Neural progenitor cell (in vitro differentiated cells): ENCODE measurements at regions not wholly inside any gene's neighbourhood (a gene's known extent, or its start where the extent isn't known, plus 50 kb on each side); places are given as distances from the start of the nearest gene placed in this dataset.

Source experiments
- DNase-seq: peaks from one replicate; pipeline ENCODE4 v3.0.0-alpha.2; 2016; ENCODE audit warnings: low spot score
- H2AFZ ChIP-seq: fragments of 200-600 bp; sonication (generic); replicated peaks from 2 replicates; pipeline ENCODE4 v1.6.1; 2016; ENCODE audit warnings: antibody characterized with exemption
- H3F3A ChIP-seq: fragments of 200-600 bp; sonication (generic); 2 replicates; pipeline ENCODE4 v1.6.1; 2016; ENCODE audit warnings: antibody characterized with exemption, low read depth
- H3K27ac ChIP-seq: fragments of 200-600 bp; sonication (generic); 2 replicates; pipeline ENCODE4 v1.5.1; 2016; ENCODE audit warnings: mild to moderate bottlenecking
- H3K27me3 ChIP-seq: fragments of 200-600 bp; sonication (generic); 2 replicates; pipeline ENCODE4 v1.6.1; 2016; ENCODE audit warnings: mild to moderate bottlenecking, moderate library complexity
- H3K36me3 ChIP-seq: fragments of 200-600 bp; sonication (generic); 2 replicates; pipeline ENCODE4 v1.5.1; 2016
- H3K4me1 ChIP-seq: fragments of 200-600 bp; sonication (generic); 2 replicates; pipeline ENCODE4 v1.6.1; 2016; ENCODE audit warnings: mixed run types
- H3K4me2 ChIP-seq: fragments of 200-600 bp; sonication (generic); 2 replicates; pipeline ENCODE4 v1.6.1; 2016
- H3K4me3 ChIP-seq: fragments of 200-600 bp; sonication (generic); 2 replicates; pipeline ENCODE4 v1.5.1; 2016
- H3K79me2 ChIP-seq: fragments of 200-600 bp; sonication (generic); 2 replicates; pipeline ENCODE4 v1.6.1; 2016; ENCODE audit warnings: low read depth
- H3K9ac ChIP-seq: fragments of 200-600 bp; sonication (generic); 2 replicates; pipeline ENCODE4 v1.6.1; 2016
- H3K9me3 ChIP-seq: fragments of 200-600 bp; sonication (generic); 2 replicates; pipeline ENCODE4 v1.5.1; 2016; ENCODE audit warnings: low read depth
- H4K20me1 ChIP-seq: fragments of 200-600 bp; sonication (generic); 2 replicates; pipeline ENCODE4 v1.6.1; 2016; ENCODE audit warnings: low read depth
- H3K27ac Mint-ChIP-seq: 3 replicates; pipeline ENCODE4 v1.8.0; 2021; ENCODE audit warnings: mixed read lengths
- H3K27me3 Mint-ChIP-seq: 2 replicates; pipeline ENCODE4 v1.8.0; 2022; ENCODE audit warnings: low read depth, mild to moderate bottlenecking, inconsistent platforms, moderate library complexity, mixed read lengths; ENCODE audit not compliant: insufficient read depth
- H3K36me3 Mint-ChIP-seq: 3 replicates; pipeline ENCODE4 v1.8.0; 2021; ENCODE audit warnings: mixed read lengths
- H3K4me1 Mint-ChIP-seq: 3 replicates; pipeline ENCODE4 v1.8.0; 2021; ENCODE audit warnings: mixed read lengths
- H3K4me3 Mint-ChIP-seq: 3 replicates; pipeline ENCODE4 v1.8.0; 2021; ENCODE audit warnings: mild to moderate bottlenecking, moderate library complexity, mixed read lengths
- H3K9me3 Mint-ChIP-seq: 3 replicates; pipeline ENCODE4 v1.8.0; 2020; ENCODE audit warnings: mixed read lengths
- CTCF ChIP-seq: fragments of 200-600 bp; sonication (generic); IDR thresholded peaks from 2 replicates; pipeline ENCODE4 v1.5.1; 2017; ENCODE audit warnings: antibody characterized with exemption, mild to moderate bottlenecking
- EZH2 ChIP-seq: fragments of 200-600 bp; sonication (generic); IDR thresholded peaks from 2 replicates; pipeline ENCODE4 v1.6.1; 2017; ENCODE audit warnings: antibody characterized with exemption, mild to moderate bottlenecking, moderate library complexity
- EZH2phosphoT487 ChIP-seq: fragments of 200-600 bp; sonication (generic); IDR thresholded peaks from 2 replicates; pipeline ENCODE4 v1.6.1; 2017; ENCODE audit warnings: antibody characterized with exemption

DNA sequence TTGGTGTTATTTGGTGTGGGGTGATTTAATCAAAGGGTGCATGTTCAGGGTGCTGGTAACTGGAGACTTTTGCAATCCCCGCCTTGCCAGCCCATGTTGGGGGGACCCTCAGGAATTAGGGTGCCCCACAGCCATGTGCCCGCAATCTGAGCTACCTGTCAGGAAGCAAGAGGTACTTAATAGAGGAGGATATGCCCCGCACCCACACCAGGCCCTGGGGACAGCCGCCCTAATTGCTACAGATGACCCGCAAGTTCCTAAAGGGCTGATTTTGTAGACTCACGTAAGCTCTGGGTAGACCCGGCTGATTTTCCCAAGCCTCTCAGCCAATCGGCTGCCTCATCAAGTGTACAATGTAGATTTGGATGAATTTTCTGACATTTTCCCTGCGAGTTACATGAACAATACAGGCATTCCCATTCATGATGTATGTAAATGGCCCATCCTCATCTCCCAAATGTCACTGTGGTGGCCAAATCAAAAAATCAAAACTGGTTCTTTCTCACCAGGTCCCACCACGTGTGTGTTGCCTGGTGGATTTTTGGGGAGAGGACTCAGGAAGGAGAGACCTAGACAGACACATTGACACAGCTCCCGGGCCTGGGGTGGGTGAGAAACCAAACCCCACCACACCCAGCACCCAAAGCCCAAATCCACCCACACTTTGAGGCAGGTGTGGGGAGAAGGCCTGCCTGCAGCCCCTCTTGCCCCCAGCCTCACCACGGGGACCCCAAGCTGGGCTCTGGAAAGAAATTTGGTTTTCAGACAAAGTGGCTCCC, 119.2 kb upstream of the SPACA7 start:
- Histone ChIP-seq H3K9me3 (no peaks in the 10 kb centered on the region), H3K27ac (no peak overlapping the region), H4K20me1 (no peaks in the 10 kb centered on the region), H3K79me2 (no peaks in the 10 kb centered on the region), H3K9ac (no peak overlapping the region), H3K4me1 (no peaks in the 10 kb centered on the region), H3K27me3 (no peaks in the 10 kb centered on the region), H3K4me3 (no peak overlapping the region), H3K36me3 (no peaks in the 10 kb centered on the region), H3K4me2 (no peak overlapping the region), H2AFZ (no peak overlapping the region), H3F3A (no peaks in the 10 kb centered on the region)
- H3K27ac Mint-ChIP-seq, result no peak overlapping the region
- peaks cover 15% of the 10 kb centered on the region for H3K9me3 Mint-ChIP-seq
- no peak overlapping the region for H3K4me3 Mint-ChIP-seq
- no peak for TF ChIP-seq EZH2
- no peak for TF ChIP-seq EZH2phosphoT487
- no peak for TF ChIP-seq CTCF
- H3K4me1 Mint-ChIP-seq, result peaks cover 27% of the 10 kb centered on the region
- H3K27me3 Mint-ChIP-seq, result peaks cover 6% of the 10 kb centered on the region
- H3K36me3 Mint-ChIP-seq, result no peaks in the 10 kb centered on the region
- DNase-seq, result no peak

DNA sequence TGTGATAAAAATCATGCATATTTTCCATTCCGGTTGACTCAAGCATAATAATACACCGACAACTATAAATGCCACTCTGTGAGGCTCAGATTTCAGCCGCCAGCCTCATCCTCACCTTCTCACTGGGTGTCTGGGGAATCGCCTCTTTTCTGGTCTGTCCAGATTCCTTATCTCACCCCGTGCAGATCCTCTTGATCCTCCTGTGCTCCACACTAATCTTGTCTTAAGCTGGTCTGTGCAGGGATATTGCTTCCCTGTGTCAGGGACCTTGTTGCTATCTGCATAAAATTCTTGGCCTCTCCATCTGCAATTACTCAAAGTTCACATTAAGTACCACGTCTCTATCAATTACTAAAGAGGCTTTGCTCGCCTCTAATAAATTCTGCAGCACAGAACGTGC, 116.6 kb upstream of the SPACA7 start:
- H3K4me1 ChIP-seq, result no peaks in the 10 kb centered on the region
- no peak overlapping the region for H3K4me2 ChIP-seq
- no peaks in the 10 kb centered on the region for H3K36me3 ChIP-seq
- H3K27me3 Mint-ChIP-seq, result peaks cover 9% of the 10 kb centered on the region
- H3K36me3 Mint-ChIP-seq, result no peaks in the 10 kb centered on the region
- H2AFZ ChIP-seq, result no peak overlapping the region
- no peak overlapping the region for H3K27ac Mint-ChIP-seq
- H3K9me3 ChIP-seq, result no peaks in the 10 kb centered on the region
- no peaks in the 10 kb centered on the region for H3K79me2 ChIP-seq
- peaks cover 15% of the 10 kb centered on the region for H3K9me3 Mint-ChIP-seq
- H4K20me1 ChIP-seq, result no peaks in the 10 kb centered on the region
- no peak for DNase-seq
- no peak overlapping the region for H3K4me3 Mint-ChIP-seq
- no peak for TF ChIP-seq EZH2phosphoT487
- TF ChIP-seq CTCF, result no peak
- no peak for TF ChIP-seq EZH2
- H3K4me1 Mint-ChIP-seq, result peaks cover 10% of the 10 kb centered on the region
- H3K4me3 ChIP-seq, result no peak overlapping the region
- no peaks in the 10 kb centered on the region for H3K27me3 ChIP-seq
- H3K27ac ChIP-seq, result no peak overlapping the region
- no peaks in the 10 kb centered on the region for H3F3A ChIP-seq
- H3K9ac ChIP-seq, result no peak overlapping the region

DNA sequence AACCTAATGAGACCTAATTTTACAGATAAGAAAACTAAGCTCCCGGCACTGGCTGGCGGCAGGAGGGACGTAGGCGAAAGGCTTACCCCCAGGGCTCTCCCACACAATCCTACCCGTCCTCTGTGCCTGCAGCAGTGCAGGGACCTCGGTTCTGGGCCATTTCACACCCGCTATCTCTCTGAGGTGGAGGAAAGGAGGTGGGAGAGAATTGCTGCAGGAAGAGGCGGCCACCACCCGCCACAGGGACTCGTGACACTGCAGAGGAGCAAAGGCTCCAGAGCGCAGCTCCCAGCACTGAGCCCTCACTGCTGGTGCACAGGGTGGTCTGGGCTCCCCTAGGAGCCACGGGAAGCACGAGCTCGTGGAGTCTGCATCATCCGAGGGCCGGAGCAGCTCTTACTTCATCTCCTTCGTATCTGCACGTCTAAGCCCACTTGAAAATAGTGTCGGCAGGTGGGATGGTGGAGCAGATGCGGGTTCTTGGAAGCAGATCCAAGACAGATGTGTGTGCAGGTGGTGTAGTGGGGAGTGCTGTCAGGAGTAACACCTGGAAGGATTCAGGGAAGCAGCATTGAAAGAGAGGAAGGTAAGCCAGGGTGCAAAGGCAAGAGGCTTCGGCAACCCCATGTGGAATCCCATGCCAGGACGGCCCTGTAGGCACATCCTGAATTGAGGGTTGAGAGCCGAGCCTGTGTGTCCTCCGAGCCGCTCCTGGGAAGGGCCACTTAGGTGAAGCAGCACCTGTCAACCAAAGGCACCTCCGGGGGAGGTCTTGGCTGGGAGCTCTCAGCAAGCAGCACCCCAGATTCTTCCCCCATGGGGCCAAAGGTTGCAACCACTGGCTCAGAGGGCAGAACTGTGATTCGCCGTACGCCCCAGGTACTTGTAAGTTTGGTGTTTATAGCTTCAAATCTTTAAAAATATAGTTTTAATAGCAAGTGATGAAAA, 115.8 kb upstream of the SPACA7 start:
- peaks cover 9% of the 10 kb centered on the region for H3K27me3 Mint-ChIP-seq
- TF ChIP-seq CTCF, result no peak
- no peak for TF ChIP-seq EZH2phosphoT487
- TF ChIP-seq EZH2, result no peak

More for the DNA sequence above, 115.8 kb upstream of the SPACA7 start:
- H3K27me3 ChIP-seq, result no peaks in the 10 kb centered on the region
- H3K4me1 ChIP-seq, result no peaks in the 10 kb centered on the region
- H3K79me2 ChIP-seq, result no peaks in the 10 kb centered on the region
- H3K36me3 Mint-ChIP-seq, result no peaks in the 10 kb centered on the region
- no peaks in the 10 kb centered on the region for H3K9me3 ChIP-seq
- no peak for DNase-seq
- no peak overlapping the region for H3K4me2 ChIP-seq
- H3K36me3 ChIP-seq, result no peaks in the 10 kb centered on the region
- H3K4me3 Mint-ChIP-seq, result no peak overlapping the region
- H3K9ac ChIP-seq, result no peak overlapping the region
- no peak overlapping the region for H3K27ac ChIP-seq
- peaks cover 12% of the 10 kb centered on the region for H3K9me3 Mint-ChIP-seq
- no peak overlapping the region for H3K27ac Mint-ChIP-seq
- H2AFZ ChIP-seq, result no peak overlapping the region
- no peaks in the 10 kb centered on the region for H4K20me1 ChIP-seq
- peaks cover 10% of the 10 kb centered on the region for H3K4me1 Mint-ChIP-seq
- no peaks in the 10 kb centered on the region for H3F3A ChIP-seq
- H3K4me3 ChIP-seq, result no peak overlapping the region
